ENCODE measurements at regions not wholly inside any gene's neighbourhood (a gene's known extent, or its start where the extent isn't known, plus 50 kb on each side); places are given as distances from the start of the nearest gene placed in this dataset.

- DNase-seq, result no peak
These were observed 371.0 kb downstream of the BCOR start for GRCh38 chrX:39726771-39727170.

- no peak for DNase-seq
These were observed 369.7 kb downstream of the BCOR start for GRCh38 chrX:39728025-39728424.

GRCh38 chrX:39728852-39729598 lies 368.7 kb downstream of the BCOR start:
- no peak for DNase-seq

DNA sequence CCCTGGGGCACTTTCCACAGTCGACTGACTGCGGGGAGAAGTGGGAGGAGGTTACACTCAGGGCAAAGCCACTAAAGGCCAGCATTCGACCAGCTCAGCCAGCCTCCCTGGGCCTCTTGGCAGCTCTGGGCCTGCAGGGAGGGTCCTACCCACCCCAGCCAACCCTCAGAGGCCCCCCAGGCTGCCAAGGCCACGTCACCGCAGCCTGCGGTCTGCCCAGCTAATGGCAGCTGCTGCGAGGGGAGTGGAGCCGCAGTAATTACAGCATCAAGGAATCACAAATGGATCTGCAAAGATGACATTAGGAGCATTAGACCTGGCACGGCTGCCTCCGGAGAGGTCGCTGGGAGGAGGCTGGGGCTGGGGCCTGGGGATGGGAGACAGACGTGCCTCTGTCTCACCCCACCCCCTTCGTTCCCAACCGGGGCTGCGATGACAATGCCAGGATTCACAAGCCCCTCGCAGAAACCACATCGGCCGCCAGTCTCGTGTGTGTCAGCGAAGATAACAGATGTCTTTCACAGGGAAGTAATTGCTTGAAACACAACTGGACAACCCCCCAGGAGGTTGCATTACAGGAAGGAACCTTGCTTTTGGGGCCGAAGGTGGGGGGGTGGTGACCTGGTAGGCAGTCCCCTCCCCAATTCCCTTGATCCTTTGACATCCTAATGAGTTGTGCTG lies 367.6 kb downstream of the BCOR start:
- no peak for DNase-seq

DNA sequence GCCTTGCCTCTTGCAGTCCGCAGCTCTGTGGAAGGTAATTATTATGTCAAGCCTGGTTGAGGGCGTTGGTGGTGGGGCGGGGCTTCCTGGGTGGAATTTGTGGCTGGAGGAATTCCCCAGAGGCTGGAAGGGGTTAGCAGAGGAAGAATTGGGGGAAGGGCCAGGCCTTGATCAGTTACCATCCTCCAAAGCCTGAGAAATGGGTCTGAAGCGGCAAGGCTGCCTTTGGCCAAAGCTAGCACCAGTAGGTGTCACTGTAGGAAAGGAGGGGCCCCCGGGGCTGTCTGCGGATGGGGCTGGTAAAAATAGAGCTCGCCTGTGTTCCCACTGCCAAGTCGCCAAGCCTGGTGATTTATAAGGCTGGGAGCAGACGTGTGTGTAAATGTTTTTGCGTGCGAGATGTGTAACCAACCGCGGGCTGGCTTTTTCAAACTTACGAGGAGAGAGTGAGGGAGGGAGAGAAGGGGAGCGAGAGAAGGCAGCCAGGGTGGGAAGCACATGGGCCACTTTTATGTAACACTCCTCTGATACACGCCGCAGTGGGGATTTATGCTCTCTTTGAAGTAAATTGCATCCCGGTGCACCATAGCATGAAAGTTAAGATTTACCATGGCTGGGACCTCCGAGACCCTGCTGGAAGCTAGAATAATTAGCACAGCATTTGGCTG lies 367.0 kb downstream of the BCOR start:
- peak; percentile 66 for DNase-seq

DNA sequence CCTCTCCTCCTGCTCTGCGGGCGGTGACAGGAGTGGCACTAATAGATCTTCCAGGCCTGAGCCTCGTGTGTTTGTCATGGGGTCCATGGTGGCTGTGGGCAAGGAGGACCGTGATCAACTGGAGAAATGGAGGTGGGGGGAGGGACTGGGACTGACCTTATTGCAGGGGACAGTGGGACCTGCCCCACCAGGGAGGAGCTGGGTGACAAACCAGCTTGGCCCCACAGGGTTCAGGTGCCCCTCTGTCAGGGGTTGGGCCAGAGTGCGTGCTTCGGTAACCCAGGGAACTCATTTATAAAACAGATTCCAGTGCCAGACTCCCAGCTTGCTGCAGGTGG lies 366.5 kb downstream of the BCOR start:
- DNase-seq, result no peak

DNA sequence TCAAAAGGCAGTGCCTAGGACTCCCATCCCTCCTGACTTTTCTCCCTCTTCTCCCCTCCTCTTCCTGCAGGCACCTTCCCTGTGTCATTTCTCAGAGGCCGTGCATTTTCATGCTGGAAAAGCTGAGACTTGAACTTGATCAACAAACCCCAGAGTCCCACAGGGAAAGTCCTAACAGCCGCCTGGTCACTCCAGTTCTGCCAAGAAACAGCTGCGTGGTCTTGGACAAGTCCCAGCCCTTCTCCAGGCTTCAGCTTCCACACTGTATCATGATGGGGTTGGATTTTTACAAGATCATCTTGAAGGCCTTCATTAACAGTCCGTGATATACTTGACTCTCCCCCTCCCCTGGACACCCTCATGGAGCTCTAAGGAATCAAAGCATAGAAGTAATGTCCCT lies 366.0 kb downstream of the BCOR start:
- no peak for DNase-seq

DNA sequence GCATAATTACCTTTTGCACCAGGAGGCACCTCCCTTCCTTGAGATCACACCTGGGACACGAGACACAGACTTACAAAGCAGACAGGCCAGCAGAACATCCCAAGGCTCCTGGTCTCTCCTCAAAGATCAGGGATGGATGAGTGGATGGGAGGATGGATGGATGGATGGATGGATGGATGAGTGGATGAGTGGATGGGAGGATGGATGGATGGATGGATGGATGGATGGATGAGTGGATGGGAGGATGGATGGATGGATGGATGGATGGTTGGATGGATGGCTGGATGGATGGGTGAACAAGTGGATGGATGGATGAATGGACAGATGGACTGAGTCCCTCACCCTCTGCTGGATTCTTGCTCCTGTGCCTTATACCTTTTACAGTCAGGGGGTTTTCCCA lies 364.0 kb downstream of the BCOR start:
- no peak for DNase-seq

- no peak for DNase-seq
These were observed 363.5 kb downstream of the BCOR start for GRCh38 chrX:39734174-39734776.

DNA sequence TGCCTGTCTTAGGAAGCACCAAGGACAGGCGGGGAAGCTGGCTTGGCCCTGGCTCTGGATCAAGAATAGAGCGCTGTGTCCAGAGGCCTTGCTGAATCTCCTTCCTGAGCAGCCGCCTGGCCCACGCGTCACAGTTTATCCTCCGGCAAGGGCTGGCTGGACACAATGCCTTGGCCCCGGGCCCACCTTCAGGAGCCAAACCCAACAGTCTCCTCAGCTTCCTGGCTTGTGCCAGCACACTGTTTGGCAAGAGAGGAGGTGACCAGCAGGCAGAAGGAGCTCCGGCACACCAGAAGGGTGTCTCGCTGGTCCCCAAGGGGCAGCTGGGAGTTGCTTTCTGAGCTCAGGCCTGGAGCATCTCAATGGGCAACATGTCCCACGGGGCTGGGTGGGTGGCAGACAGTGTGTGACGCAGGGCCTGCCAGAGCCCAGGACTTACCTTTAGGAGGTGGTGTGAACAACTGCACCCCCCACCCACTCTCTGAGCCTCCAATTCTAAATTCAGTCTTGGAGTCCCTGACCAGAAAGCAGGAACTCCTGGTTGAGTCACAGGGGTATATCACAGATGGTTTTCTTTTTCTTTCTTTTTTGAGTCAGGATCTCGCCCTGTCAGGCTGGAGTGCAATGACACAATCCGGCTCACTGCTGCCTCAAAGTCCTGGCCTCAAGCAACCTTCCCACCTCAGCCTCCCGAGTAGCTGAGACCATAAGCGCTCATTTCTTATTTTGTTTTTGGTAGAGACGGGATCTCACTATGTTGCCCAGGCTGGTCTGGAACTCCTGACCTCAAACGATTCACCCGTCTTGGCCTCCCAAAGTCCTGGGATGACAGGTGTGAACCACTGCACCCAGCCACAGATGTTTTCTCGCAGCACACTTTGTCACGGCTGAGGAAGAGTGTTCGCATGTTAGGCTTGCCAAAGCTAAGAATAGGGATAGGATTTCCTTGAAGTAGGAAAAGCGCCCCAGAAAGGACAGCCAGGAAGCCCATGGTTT lies 361.2 kb downstream of the BCOR start:
- peak; percentile 25 for DNase-seq

DNA sequence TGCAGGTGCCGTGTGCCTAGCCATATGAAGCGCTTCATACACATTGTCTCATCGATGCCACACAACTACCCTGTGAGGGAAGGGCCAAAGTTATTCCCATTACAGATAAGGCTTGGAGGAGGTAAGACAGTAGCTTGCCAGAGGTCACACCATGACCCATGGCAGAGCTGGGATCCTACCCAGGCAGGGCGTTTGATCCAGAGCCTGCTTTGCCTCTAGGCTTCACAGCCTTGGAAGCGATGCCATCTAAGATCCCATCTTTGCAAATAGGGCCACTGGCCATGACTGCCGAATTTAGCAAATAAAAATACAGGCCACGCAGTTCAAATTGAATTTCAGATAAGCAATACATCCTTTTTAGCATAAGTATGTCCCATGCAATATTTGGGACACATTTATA lies 358.2 kb downstream of the BCOR start:
- no peak for DNase-seq

GRCh38 chrX:39740078-39740477 lies 357.7 kb downstream of the BCOR start:
- no peak for DNase-seq

DNA sequence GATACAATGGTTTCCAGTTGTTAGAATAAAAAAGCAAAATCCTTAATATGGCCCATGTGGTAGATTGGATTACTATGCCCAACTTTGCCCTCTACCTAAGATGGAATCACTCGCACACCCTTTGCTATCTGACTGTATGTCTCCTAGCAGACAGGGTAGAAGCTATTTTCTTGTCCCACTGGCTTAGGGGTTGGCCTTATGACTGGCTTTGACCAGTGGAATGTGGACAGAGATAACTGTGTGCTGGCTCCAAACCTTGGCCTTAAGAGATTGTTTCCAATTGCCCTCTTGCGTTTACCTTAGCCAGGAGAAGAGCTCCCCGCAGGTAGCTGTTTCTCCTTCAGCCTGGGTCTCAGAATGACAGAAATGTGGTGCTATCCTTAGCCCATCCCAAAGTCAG lies 355.9 kb downstream of the BCOR start:
- DNase-seq, result no peak

GRCh38 chrX:39745818-39746217 lies 351.9 kb downstream of the BCOR start:
- DNase-seq, result no peak

- no peak for DNase-seq
These were observed 348.6 kb downstream of the BCOR start for GRCh38 chrX:39749135-39749534.

GRCh38 chrX:39749728-39750127 lies 348.0 kb downstream of the BCOR start:
- no peak for DNase-seq

- no peak for DNase-seq
These were observed 347.4 kb downstream of the BCOR start for GRCh38 chrX:39750256-39750790.

DNA sequence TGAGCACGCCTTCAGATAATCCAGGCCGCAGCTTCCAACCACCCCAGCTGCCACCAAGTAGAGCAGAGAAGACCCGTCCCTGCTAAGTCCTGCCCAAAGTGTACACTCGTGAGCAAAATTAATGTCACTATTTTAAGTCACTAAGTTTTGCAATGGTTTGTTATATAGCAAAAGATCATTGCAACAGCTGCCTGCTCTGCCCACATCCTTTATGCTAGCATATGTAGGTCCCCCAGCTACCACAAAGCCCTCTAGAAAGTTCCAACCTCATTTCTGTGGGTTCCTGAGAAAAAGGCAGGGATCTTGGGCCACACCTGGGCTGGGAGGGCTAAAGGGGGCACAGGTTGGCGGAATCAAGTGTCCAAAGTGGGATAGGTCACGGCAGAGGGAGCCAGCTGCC lies 346.9 kb downstream of the BCOR start:
- no peak for DNase-seq

GRCh38 chrX:39752815-39753214 lies 344.9 kb downstream of the BCOR start:
- no peak for DNase-seq

DNA sequence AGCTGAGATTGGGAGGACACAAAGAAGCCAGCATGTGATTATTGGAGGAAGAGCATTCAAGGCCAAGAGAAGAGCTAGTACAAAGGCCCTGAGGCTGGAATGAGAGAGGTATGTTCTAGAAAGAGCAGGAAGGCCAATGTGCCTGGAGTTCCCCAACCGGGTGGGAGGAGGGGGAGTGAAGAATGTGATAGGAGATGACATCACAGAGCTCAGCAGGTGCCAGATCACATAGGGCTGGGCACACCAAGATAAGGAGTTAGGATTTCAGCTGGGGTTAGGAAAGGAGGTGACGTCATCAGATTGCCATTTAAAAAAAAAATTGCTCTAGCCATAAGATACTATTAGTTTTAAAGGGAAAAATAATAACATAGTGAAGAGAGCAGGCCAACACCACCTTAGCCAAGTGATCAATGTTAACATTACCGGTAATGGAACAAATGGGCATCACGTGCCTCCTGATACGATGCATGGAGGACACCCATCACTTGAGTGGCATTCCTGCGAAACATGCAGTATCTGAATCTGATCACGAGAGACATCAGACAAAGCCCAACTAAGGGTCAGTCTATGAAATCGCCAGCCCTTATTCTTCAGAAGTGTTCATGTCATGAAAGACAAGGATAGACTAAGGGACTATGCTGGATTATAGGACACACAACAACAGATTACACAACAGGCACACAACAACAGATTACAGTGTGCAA lies 344.3 kb downstream of the BCOR start:
- no peak for DNase-seq

DNA sequence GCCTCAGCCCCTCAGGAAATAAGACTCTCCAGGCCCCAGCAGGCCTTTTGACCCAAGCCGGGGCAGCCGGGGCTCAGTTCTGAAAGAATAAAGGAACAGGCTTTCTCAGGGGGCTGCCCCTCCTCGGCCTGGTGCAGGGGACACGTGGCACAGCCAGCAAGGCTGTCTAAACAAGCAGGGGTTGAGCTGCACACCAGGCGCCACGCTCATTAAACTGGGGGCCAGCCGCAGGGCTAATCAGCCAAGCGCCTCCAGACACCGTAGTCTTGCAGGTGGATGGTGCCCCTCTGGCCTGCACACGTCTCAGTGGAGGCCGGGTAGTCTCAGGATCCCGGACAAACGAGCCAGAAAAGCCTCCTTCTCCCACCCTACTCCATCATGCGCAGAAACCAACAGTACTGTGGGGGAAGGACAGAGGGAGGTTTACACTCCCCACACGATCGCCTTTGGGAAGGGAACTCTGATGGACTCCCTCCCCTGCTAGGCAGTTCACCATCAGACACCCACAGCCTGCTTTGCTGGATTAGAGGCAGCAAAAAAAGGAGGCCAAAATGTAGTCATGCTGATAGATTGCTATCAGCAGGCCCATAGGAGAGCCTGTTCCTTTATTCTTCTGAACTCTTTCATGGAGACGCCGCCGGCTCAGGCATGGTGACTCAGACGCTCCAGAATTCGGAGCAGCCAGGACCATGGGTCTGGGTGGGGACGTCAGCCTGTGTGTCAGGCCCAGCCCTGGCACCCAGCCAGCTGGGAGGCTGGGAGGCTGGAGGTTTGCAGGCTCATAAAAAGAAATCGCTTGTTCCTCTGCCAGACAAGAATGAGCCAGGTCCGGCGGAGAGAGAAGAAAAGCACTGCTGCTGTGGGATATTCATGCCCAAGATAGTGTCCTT lies 342.4 kb downstream of the BCOR start:
- DNase-seq, result no peak
